ENCODE measurements at regions not wholly inside any gene's neighbourhood (a gene's known extent, or its start where the extent isn't known, plus 50 kb on each side); places are given as distances from the start of the nearest gene placed in this dataset.

GRCh38 chr17:79461041-79461440 is 149.8 kb downstream of the RBFOX3 start:
- TF ChIP-seq POLR2A (IDR thresholded peaks at IDR 0.05) (no peak), CTCF (IDR thresholded peaks at IDR 0.05) (no peak)
